Naive thymus-derived CD4-positive, alpha-beta T cell (primary cell): ENCODE measurements at regions not wholly inside any gene's neighbourhood (a gene's known extent, or its start where the extent isn't known, plus 50 kb on each side); places are given as distances from the start of the nearest gene placed in this dataset.
A peak's percentile ranks its signal among the peaks of the same experiment; 100 is the strongest.
"Not testable (repeated sequence)": the region's sequence is repeated elsewhere in the genome, so short reads cannot be mapped to it uniquely, and the experiment has no call there.

ENCODE experiments used
- ATAC-seq: fragments of 150-1000 bp; cut with Tn5 transposase; 2 replicates; pipeline ENCODE4 v1.10.0; 2021; ENCODE audit warnings: mild to moderate bottlenecking, moderate library complexity
- CTCF ChIA-PET: fragments of 350-600 bp; sonication (Branson Sonifier 250); formaldehyde crosslinking; loops from one replicate; lab custom pipeline; 2021; ENCODE audit warnings: antibody characterized with exemption; lab: Charles Lee
- POLR2A ChIA-PET: fragments of 350-600 bp; sonication (Branson Sonifier 250); formaldehyde crosslinking; loops from one replicate; lab custom pipeline; 2021; ENCODE audit warnings: antibody characterized with exemption, inconsistent platforms; lab: Charles Lee
- DNase-seq, 9 donors: peaks; one replicate each; pipeline versions ENCODE4 v3.0.0 to v3.0.0-alpha.2; 2020 to 2022; ENCODE audit warnings: mixed read lengths in 1 of 9
- H3K27ac ChIP-seq: one replicate; pipeline ENCODE4 v1.7.0; 2013; ENCODE audit warnings: mild to moderate bottlenecking, low read depth, low read length, moderate library complexity
- H3K27me3 ChIP-seq, 2 donors: one replicate each; pipeline ENCODE4 v1.7.0; 2013; ENCODE audit warnings: low read length in 2 of 2, mild to moderate bottlenecking in 2 of 2, moderate library complexity in 2 of 2; ENCODE audit not compliant: control insufficient read depth in 2 of 2, insufficient read depth in 2 of 2
- H3K36me3 ChIP-seq, 3 experiments: 1 replicate in 2 of 3; 2 replicates in 1 of 3; pipeline ENCODE4 v1.7.0; 2013; ENCODE audit warnings: low read length in 3 of 3, mild to moderate bottlenecking in 3 of 3, moderate library complexity in 1 of 3; ENCODE audit not compliant: insufficient read depth in 3 of 3, control insufficient read depth in 2 of 3
- H3K4me1 ChIP-seq, 2 donors: one replicate each; pipeline ENCODE4 v1.7.0; 2013; ENCODE audit warnings: low read length in 2 of 2, mild to moderate bottlenecking in 2 of 2, moderate library complexity in 1 of 2; ENCODE audit not compliant: control insufficient read depth in 2 of 2, insufficient read depth in 2 of 2
- H3K4me3 ChIP-seq: 2 replicates; pipeline ENCODE4 v1.7.0; 2013; ENCODE audit warnings: mild to moderate bottlenecking, low read length
- H3K9me3 ChIP-seq, 3 experiments: 1 replicate in 2 of 3; 2 replicates in 1 of 3; pipeline ENCODE4 v1.7.0; 2013; ENCODE audit warnings: low read length in 3 of 3; ENCODE audit not compliant: control insufficient read depth in 2 of 3
- H3K27ac Mint-ChIP-seq, 9 donors: one replicate each; pipeline ENCODE4 v1.8.0; 2020 to 2022; ENCODE audit warnings: mixed read lengths in 9 of 9, mild to moderate bottlenecking in 8 of 9, moderate library complexity in 5 of 9, inconsistent platforms in 2 of 9
- H3K27me3 Mint-ChIP-seq, 5 donors: one replicate each; pipeline ENCODE4 v1.8.0; 2021 to 2022; ENCODE audit warnings: mixed read lengths in 5 of 5, mild to moderate bottlenecking in 1 of 5
- H3K36me3 Mint-ChIP-seq, 5 donors: one replicate each; pipeline ENCODE4 v1.8.0; 2020 to 2022; ENCODE audit warnings: mixed read lengths in 5 of 5, mild to moderate bottlenecking in 3 of 5, inconsistent platforms in 1 of 5
- H3K4me1 Mint-ChIP-seq, 7 donors: one replicate each; pipeline ENCODE4 v1.8.0; 2020 to 2022; ENCODE audit warnings: mixed read lengths in 7 of 7, mild to moderate bottlenecking in 3 of 7, inconsistent platforms in 1 of 7
- H3K4me3 Mint-ChIP-seq, 10 donors: one replicate each; pipeline ENCODE4 v1.8.0; 2020 to 2022; ENCODE audit warnings: mild to moderate bottlenecking in 10 of 10, mixed read lengths in 10 of 10, moderate library complexity in 6 of 10, inconsistent platforms in 2 of 10
- H3K9me3 Mint-ChIP-seq, 11 donors: one replicate each; pipeline ENCODE4 v1.8.0; 2020 to 2022; ENCODE audit warnings: mixed read lengths in 11 of 11, mild to moderate bottlenecking in 4 of 11, inconsistent platforms in 1 of 11, moderate library complexity in 1 of 11
- intact Hi-C, 2 donors: fragments of 100-400 bp; cut with micrococcal nuclease; formaldehyde crosslinking; loops; one replicate each; pipeline ENCODE4 v1.15.1; 2023

- H3K36me3 Mint-ChIP-seq = no peaks in the 10 kb centered on the region
- Histone ChIP-seq H3K27ac (no peak overlapping the region), H3K36me3 (no peaks in the 10 kb centered on the region), H3K4me3 (no peak overlapping the region), H3K9me3 (peaks cover 0 to 6% (median 0%) of the 10 kb centered on the region in 3 experiments), H3K27me3 (no peaks in the 10 kb centered on the region), H3K4me1 (peaks cover 0 to 4% of the 10 kb centered on the region in 2 donors)
- no peak overlapping the region for H3K27ac Mint-ChIP-seq
- H3K4me1 Mint-ChIP-seq = peaks cover 4 to 17% (median 12%) of the 10 kb centered on the region in 7 donors
- H3K4me3 Mint-ChIP-seq = no peak overlapping the region
- CTCF ChIA-PET = no interaction called here
- no peak for ATAC-seq
- POLR2A ChIA-PET = no interaction called here
- intact Hi-C loops = no loop called here
- peaks cover 0 to 2% (median 0%) of the 10 kb centered on the region in 5 donors for H3K27me3 Mint-ChIP-seq
- H3K9me3 Mint-ChIP-seq = peaks cover 0 to 6% (median 0%) of the 10 kb centered on the region in 11 donors
- no peak for DNase-seq
Measured at GRCh38 chr7:152516216-152516615, 80.4 kb upstream of the KMT2C start.

GRCh38 chr7:152515266-152515950 is 79.6 kb upstream of the KMT2C start:
- H3K4me3 Mint-ChIP-seq, H3K27me3 Mint-ChIP-seq, POLR2A ChIA-PET, H3K9me3 ChIP-seq, H3K27ac Mint-ChIP-seq, H3K27me3 ChIP-seq, H3K4me1 ChIP-seq, H3K36me3 Mint-ChIP-seq, DNase-seq, H3K36me3 ChIP-seq, H3K27ac ChIP-seq, CTCF ChIA-PET, intact Hi-C loops, H3K9me3 Mint-ChIP-seq, H3K4me3 ChIP-seq, ATAC-seq: not testable (repeated sequence)
- peaks cover 4 to 20% (median 13%) of the 10 kb centered on the region in 7 donors for H3K4me1 Mint-ChIP-seq

- POLR2A ChIA-PET = no interaction called here
- CTCF ChIA-PET = no interaction called here
- H3K27me3 Mint-ChIP-seq = peaks cover 0 to 4% (median 0%) of the 10 kb centered on the region in 5 donors
- Histone ChIP-seq H3K4me1 (peaks cover 0 to 4% of the 10 kb centered on the region in 2 donors), H3K4me3 (no peak overlapping the region), H3K27ac (no peak overlapping the region), H3K27me3 (no peaks in the 10 kb centered on the region), H3K36me3 (no peaks in the 10 kb centered on the region), H3K9me3 (peaks cover 0 to 6% (median 0%) of the 10 kb centered on the region in 3 experiments)
- H3K9me3 Mint-ChIP-seq = peaks cover 0 to 3% (median 0%) of the 10 kb centered on the region in 11 donors
- ATAC-seq = no peak
- peaks cover 4 to 20% (median 13%) of the 10 kb centered on the region in 7 donors for H3K4me1 Mint-ChIP-seq
- intact Hi-C loops = no loop called here
- no peaks in the 10 kb centered on the region for H3K36me3 Mint-ChIP-seq
- no peak for DNase-seq
- H3K27ac Mint-ChIP-seq = no peak overlapping the region
- H3K4me3 Mint-ChIP-seq = peak overlapping the region in 2 of 10 donors; percentile 38 to 44
Measured at GRCh38 chr7:152514771-152515105, 78.9 kb upstream of the KMT2C start.

GRCh38 chr7:152513861-152514770 is 78.3 kb upstream of the KMT2C start:
- POLR2A ChIA-PET = no interaction called here
- Mint-ChIP-seq H3K4me3 (peak overlapping the region in 3 of 10 donors; percentile 29 to 44 (median 34)), H3K27me3 (peaks cover 0 to 4% (median 0%) of the 10 kb centered on the region in 5 donors)

GRCh38 chr7:152512706-152513105 is 76.9 kb upstream of the KMT2C start:
- Mint-ChIP-seq H3K27ac (peak overlapping the region in 7 of 9 donors; percentile 15 to 77 (median 51)), H3K27me3 (peaks cover 0 to 4% (median 0%) of the 10 kb centered on the region in 5 donors), H3K4me3 (peak overlapping the region; percentile 58 to 87 (median 78)), H3K36me3 (no peaks in the 10 kb centered on the region), H3K4me1 (peaks cover 4 to 20% (median 13%) of the 10 kb centered on the region in 7 donors), H3K9me3 (peaks cover 0 to 2% (median 0%) of the 10 kb centered on the region in 11 donors)
- H3K27ac ChIP-seq = peak overlapping the region; percentile 2
- H3K9me3 ChIP-seq = no peaks in the 10 kb centered on the region
- intact Hi-C loops = loop anchor here (1.0 to 2.0 kb wide), 4 partner anchors 48 to 176 kb away; no protein-coding TSS in a partner anchor
- ATAC-seq = peak; percentile 79
- peak overlapping the region; percentile 39 for H3K4me3 ChIP-seq
- DNase-seq = peak in 7 of 9 donors; percentile 19 to 54 (median 31)
- no peaks in the 10 kb centered on the region for H3K27me3 ChIP-seq
- no peaks in the 10 kb centered on the region for H3K36me3 ChIP-seq
- ChIA-PET POLR2A (interaction anchor here (1.0 to 1.1 kb wide), 2 partner anchors 45 to 176 kb away, joined by 3 read pairs; no protein-coding TSS in a partner anchor), CTCF (interaction anchor here (0.6 kb wide), 1 partner anchor 475 kb away, joined by 6 read pairs; no protein-coding TSS in a partner anchor)
- peaks cover 0 to 4% of the 10 kb centered on the region in 2 donors for H3K4me1 ChIP-seq

More at GRCh38 chr7:152513861-152514770, 78.3 kb upstream of the KMT2C start:
- H3K27me3 ChIP-seq = no peaks in the 10 kb centered on the region
- intact Hi-C loops = loop anchor here (2.0 kb wide), 2 partner anchors 49 to 177 kb away; no protein-coding TSS in a partner anchor
- H3K4me1 Mint-ChIP-seq = peaks cover 4 to 20% (median 13%) of the 10 kb centered on the region in 7 donors
- H3K9me3 ChIP-seq = peaks cover 0 to under 1% (median 0%) of the 10 kb centered on the region in 3 experiments
- no peaks in the 10 kb centered on the region for H3K36me3 ChIP-seq
- H3K4me1 ChIP-seq = peaks cover 0 to 4% of the 10 kb centered on the region in 2 donors
- DNase-seq (no peak), ATAC-seq (no peak)
- H3K27ac Mint-ChIP-seq = no peak overlapping the region
- CTCF ChIA-PET = no interaction called here
- no peaks in the 10 kb centered on the region for H3K36me3 Mint-ChIP-seq
- no peak overlapping the region for H3K4me3 ChIP-seq
- no peak overlapping the region for H3K27ac ChIP-seq
- H3K9me3 Mint-ChIP-seq = peaks cover 0 to 2% (median 0%) of the 10 kb centered on the region in 11 donors

- ATAC-seq = no peak
- no peaks in the 10 kb centered on the region for H3K27me3 ChIP-seq
- ChIA-PET POLR2A (no interaction called here), CTCF (no interaction called here)
- Mint-ChIP-seq H3K4me1 (peaks cover 4 to 20% (median 13%) of the 10 kb centered on the region in 7 donors), H3K9me3 (peaks cover 0 to 2% (median 0%) of the 10 kb centered on the region in 11 donors), H3K27me3 (peaks cover 0 to 4% (median 0%) of the 10 kb centered on the region in 5 donors), H3K27ac (peak overlapping the region in 1 of 9 donors; percentile 82), H3K36me3 (no peaks in the 10 kb centered on the region), H3K4me3 (peak overlapping the region in 6 of 10 donors; percentile 11 to 70 (median 58))
- no peaks in the 10 kb centered on the region for H3K36me3 ChIP-seq
- no peak overlapping the region for H3K27ac ChIP-seq
- peaks cover 0 to 4% of the 10 kb centered on the region in 2 donors for H3K4me1 ChIP-seq
- no peak overlapping the region for H3K4me3 ChIP-seq
- H3K9me3 ChIP-seq = no peaks in the 10 kb centered on the region
- intact Hi-C loops = loop anchor here (1.0 to 2.0 kb wide), 4 partner anchors 47 to 175 kb away; no protein-coding TSS in a partner anchor
- no peak for DNase-seq
Measured at GRCh38 chr7:152511736-152512135, 75.9 kb upstream of the KMT2C start.
